Heart left ventricle (tissue), 16 donors: ENCODE measurements at regions not wholly inside any gene's neighbourhood (a gene's known extent, or its start where the extent isn't known, plus 50 kb on each side); places are given as distances from the start of the nearest gene placed in this dataset.

Experiments used
- ATAC-seq, 4 donors: fragments of 200-7000 bp; cut with Tn5 transposase; one replicate each; pipeline ENCODE4 v1.9.1; 2020 to 2022; ENCODE audit warnings: moderate library complexity in 4 of 4, mild to moderate bottlenecking in 3 of 4, moderate number of reproducible peaks in 1 of 4
- DNase-seq, 5 donors: peaks; one replicate each; pipeline ENCODE4 v3.0.0-alpha.2; 2020
- H3K27ac ChIP-seq, 12 donors: fragments of 200-600 bp; sonication (generic) in 4 of 12; one replicate each; pipeline versions ENCODE4 v1.5.0 to v1.8.0; 2016 to 2022; ENCODE audit warnings: mild to moderate bottlenecking in 2 of 12
- H3K27me3 ChIP-seq, 9 donors: fragments of 200-600 bp; sonication (generic) in 2 of 9; one replicate each; pipeline versions ENCODE4 v1.5.1 to v1.8.0; 2016 to 2022; ENCODE audit warnings: mild to moderate bottlenecking in 3 of 9
- H3K36me3 ChIP-seq, 9 donors: fragments of 200-600 bp; sonication (generic) in 2 of 9; one replicate each; pipeline versions ENCODE4 v1.5.0 to v1.8.0; 2018 to 2022; ENCODE audit warnings: mild to moderate bottlenecking in 2 of 9
- H3K4me1 ChIP-seq, 12 donors: fragments of 200-600 bp; sonication (generic) in 4 of 12; one replicate each; pipeline versions ENCODE4 v1.5.0 to v1.8.0; 2016 to 2022; ENCODE audit warnings: mild to moderate bottlenecking in 3 of 12
- H3K4me3 ChIP-seq, 12 donors: fragments of 200-600 bp; sonication (generic) in 4 of 12; one replicate each; pipeline versions ENCODE4 v1.5.0 to v1.8.0; 2017 to 2022; ENCODE audit warnings: mild to moderate bottlenecking in 9 of 12, moderate library complexity in 4 of 12
- H3K9me3 ChIP-seq, 12 donors: fragments of 200-600 bp; sonication (generic) in 4 of 12; one replicate each; pipeline versions ENCODE4 v1.5.0 to v1.8.0; 2016 to 2022; ENCODE audit warnings: mild to moderate bottlenecking in 1 of 12
- CTCF ChIP-seq, 12 donors: fragments of 200-600 bp; sonication (generic) in 4 of 12; IDR thresholded peaks; one replicate each; pipeline versions ENCODE4 v1.5.0 to v1.8.0; 2018 to 2022; ENCODE audit warnings: antibody characterized with exemption in 12 of 12, mild to moderate bottlenecking in 5 of 12
- POLR2A ChIP-seq, 2 donors: fragments of 450-650 bp; IDR thresholded peaks; one replicate each; pipeline ENCODE4 v1.6.1; 2017; ENCODE audit warnings: antibody characterized with exemption in 2 of 2, mild to moderate bottlenecking in 2 of 2, moderate library complexity in 2 of 2
- WGBS, 4 donors: extraction: QIAGEN DNeasy Blood & Tissue Kit in 2 of 4; methylation state at CpG; one replicate each; pipeline versions ENCODE4 v1.1.5 to v1.1.7; 2013 to 2018; 5-methylcytosine and 5-hydroxymethylcytosine counted together
- intact Hi-C, 10 donors: fragments of 100-400 bp; cut with DNase I; formaldehyde crosslinking; loops; one replicate each; pipeline versions ENCODE4 v1.11.1 to v1.14.2; 2022
- donor health status: ischemic (EF 13 %, LVEDD 7.1; RV severe dilation, severe dysfunction).
- donor health status: healthy with polysubstance abuse.
- donor health status: DM: no; HTN: yes; CAD: no.
- donor health status: DM: no; HTN: no; CAD: no.
- donor health status: ischemic (EF 25% LVEDD 6.9; RV normal size, moderate dysfunction).
- donor health status: ischemic (EF 25% LVEDD 5.7; RV mildly dilated, moderate dysfunction).
- donor health status: healthy.
- donor health status: DM: yes; HTN: yes; CAD: no.
- donor health status: ischemic (EF 35%, LVEDD 5.7; RV mildly dilated, moderate dysfunction).
- donor health status: nonischemic (EF 11% LVEDD 7.7; RV severe dilation, severe dysfunction).
- donor health status: DM: yes; HTN: yes; CAD: no.
- donor health status: PGD.
- donor health status: ischemic (EF 29% LVEDD 5.4; RV normal size, mild dysfunction).
- donor health status: nonischemic (EF 23%, LVEDD 6.1; RV moderate dilation, normal function).

GRCh38 chr5:1936901-1937300, 54.2 kb upstream of the IRX4 start:
- H3K36me3 ChIP-seq: peaks cover 0 to 5% (median 0%) of the 10 kb centered on the region in 9 donors
- ATAC-seq (no peak), DNase-seq (no peak)
- H3K27ac ChIP-seq: no peak overlapping the region
- no peak overlapping the region for H3K4me3 ChIP-seq
- H3K27me3 ChIP-seq: peaks cover 0 to 9% (median 0%) of the 10 kb centered on the region in 9 donors
- intact Hi-C loops: no loop called here
- peaks cover 0 to 6% (median 0%) of the 10 kb centered on the region in 12 donors for H3K4me1 ChIP-seq
- 75 to 92% (median 87%) methylated on average over 5 of the region's 5 CpGs for WGBS, 4 donors
- H3K9me3 ChIP-seq: peaks cover 0 to 6% (median 0%) of the 10 kb centered on the region in 12 donors
- TF ChIP-seq CTCF (IDR thresholded peaks at IDR 0.05) (no peak), POLR2A (IDR thresholded peaks at IDR 0.05) (no peak)

GRCh38 chr5:1936413-1936812, 53.7 kb upstream of the IRX4 start:
- ATAC-seq (no peak), DNase-seq (no peak)
- TF ChIP-seq POLR2A (IDR thresholded peaks at IDR 0.05) (no peak), CTCF (IDR thresholded peaks at IDR 0.05) (no peak)
- H3K4me1 ChIP-seq: peaks cover 0 to 6% (median 0%) of the 10 kb centered on the region in 12 donors
- H3K27me3 ChIP-seq: peaks cover 0 to 14% (median 0%) of the 10 kb centered on the region in 9 donors
- intact Hi-C loops: no loop called here
- no peak overlapping the region for H3K4me3 ChIP-seq
- peaks cover 0 to 5% (median 0%) of the 10 kb centered on the region in 9 donors for H3K36me3 ChIP-seq
- H3K27ac ChIP-seq: no peak overlapping the region
- 78 to 88% (median 79%) methylated on average over 4 of the region's 4 CpGs for WGBS, 4 donors
- H3K9me3 ChIP-seq: peaks cover 0 to 6% (median 0%) of the 10 kb centered on the region in 12 donors

- intact Hi-C loops: loop anchor here in 1 of 10 donors (5.0 kb wide), 1 partner anchor 48 kb away; no protein-coding TSS in a partner anchor
- TF ChIP-seq POLR2A (IDR thresholded peaks at IDR 0.05) (no peak), CTCF (IDR thresholded peaks at IDR 0.05) (no peak)
- Histone ChIP-seq H3K4me1 (peaks cover 0 to 14% (median 0%) of the 10 kb centered on the region in 12 donors), H3K36me3 (peaks cover 0 to 5% (median 0%) of the 10 kb centered on the region in 9 donors), H3K27me3 (peaks cover 0 to 26% (median 0%) of the 10 kb centered on the region in 9 donors), H3K9me3 (peaks cover 0 to 6% (median 0%) of the 10 kb centered on the region in 12 donors), H3K4me3 (no peak overlapping the region), H3K27ac (no peak overlapping the region)
- DNase-seq (no peak), ATAC-seq (no peak)
- WGBS, 4 donors: 80 to 95% (median 89%) methylated on average over 13 to 20 of the region's 20 CpGs
These were observed 52.2 kb upstream of the IRX4 start for GRCh38 chr5:1934801-1935429.

- DNase-seq (no peak), ATAC-seq (no peak)
- Histone ChIP-seq H3K36me3 (peaks cover 0 to 5% (median 0%) of the 10 kb centered on the region in 9 donors), H3K4me3 (no peak overlapping the region), H3K27me3 (peaks cover 0 to 26% (median 0%) of the 10 kb centered on the region in 9 donors), H3K27ac (no peak overlapping the region), H3K4me1 (peaks cover 0 to 14% (median 0%) of the 10 kb centered on the region in 12 donors), H3K9me3 (peaks cover 0 to 6% (median 0%) of the 10 kb centered on the region in 12 donors)
- intact Hi-C loops: loop anchor here in 1 of 10 donors (5.0 kb wide), 1 partner anchor 47 kb away; no protein-coding TSS in a partner anchor
- TF ChIP-seq POLR2A (IDR thresholded peaks at IDR 0.05) (no peak), CTCF (IDR thresholded peaks at IDR 0.05) (no peak)
- WGBS, 4 donors: 77 to 79% (median 79%) methylated on average over 9 of the region's 9 CpGs
These were observed 51.3 kb upstream of the IRX4 start for GRCh38 chr5:1934056-1934394.
